NCI-H748 treated with DMSO at 0.1 percent for 48 hours (cell line): ENCODE measurements at regions not wholly inside any gene's neighbourhood (a gene's known extent, or its start where the extent isn't known, plus 50 kb on each side); places are given as distances from the start of the nearest gene placed in this dataset.

Experiments used
- DNase-seq: peaks from one replicate; lab custom pipeline; 2025; lab: John Stamatoyannopoulos, UW

DNA sequence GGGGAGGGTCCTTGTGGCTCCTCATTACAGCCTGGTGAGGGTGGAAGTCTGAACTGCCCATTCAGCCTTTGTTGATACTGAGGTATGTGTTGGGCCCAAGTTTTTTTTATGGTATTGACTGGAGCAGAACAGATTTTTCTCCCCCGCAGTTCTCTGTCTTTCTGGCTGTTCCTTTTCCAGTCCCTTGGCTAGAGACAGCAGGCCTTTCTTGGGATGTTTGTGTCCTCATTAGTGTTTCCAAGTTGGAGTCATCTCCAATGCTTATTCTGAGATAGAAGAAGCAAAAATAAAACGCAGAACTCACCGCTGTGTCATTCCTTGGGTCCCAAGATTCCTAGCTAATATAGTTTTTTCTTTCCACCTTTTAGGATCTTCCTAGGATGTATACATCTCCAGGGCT lies 193.3 kb downstream of the RAMP3 start:
- no peak for DNase-seq

DNA sequence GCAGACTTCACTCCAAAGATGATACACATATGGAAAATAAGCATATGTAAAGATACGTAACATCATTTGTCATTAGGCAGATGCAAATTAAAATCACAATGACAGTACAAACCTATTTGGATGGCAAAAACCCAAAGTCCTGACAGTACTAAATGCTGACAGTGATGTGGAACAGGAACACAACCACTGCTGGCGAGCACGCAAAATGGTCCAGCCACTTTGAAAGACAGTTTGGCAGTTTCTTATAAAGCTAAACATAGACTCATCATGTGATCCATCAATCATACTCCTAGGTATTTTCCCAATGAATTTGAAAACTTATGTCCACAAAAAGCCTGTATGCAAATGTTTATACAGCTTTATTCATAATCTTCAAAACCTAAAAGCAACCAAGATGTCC lies 200.7 kb downstream of the RAMP3 start:
- no peak for DNase-seq

DNA sequence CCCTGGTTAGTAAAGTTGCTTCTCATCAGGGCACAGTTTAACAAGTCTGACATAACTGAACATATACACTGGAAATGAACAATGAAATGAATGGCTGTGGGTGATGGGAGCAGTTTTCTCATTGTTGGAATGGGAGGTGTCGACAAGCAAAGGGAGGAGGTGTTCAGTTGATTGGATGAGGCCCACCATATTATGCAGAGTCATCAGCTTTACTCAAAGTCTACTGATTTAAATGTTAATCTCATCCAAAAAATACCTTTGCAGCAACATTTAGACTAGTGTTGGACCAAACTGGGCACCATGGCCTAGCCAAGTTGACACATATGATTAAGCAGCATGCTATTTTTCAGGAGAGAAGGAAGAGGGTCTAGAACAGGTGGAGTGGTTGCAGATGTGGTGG lies 201.7 kb downstream of the RAMP3 start:
- no peak for DNase-seq

DNA sequence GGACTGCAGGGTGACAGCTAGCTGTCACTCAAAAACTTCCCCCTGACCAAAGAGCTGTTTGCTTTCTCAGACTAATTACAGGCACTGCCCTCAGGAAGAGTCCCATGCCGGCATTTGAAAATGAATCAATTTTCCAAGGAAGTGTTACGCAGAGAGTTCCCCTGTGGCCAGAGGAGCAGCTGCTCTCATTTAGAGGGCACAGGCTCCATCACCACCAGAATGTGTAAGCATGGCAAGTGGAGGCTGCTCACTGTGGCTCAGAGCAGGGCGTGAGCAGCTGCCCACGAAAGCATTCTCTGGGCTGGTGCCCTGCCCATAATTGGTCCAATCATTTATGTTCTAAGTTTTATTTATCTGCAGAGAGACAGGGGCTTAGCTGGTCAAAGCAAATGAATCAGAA lies 202.2 kb downstream of the RAMP3 start:
- no peak for DNase-seq

DNA sequence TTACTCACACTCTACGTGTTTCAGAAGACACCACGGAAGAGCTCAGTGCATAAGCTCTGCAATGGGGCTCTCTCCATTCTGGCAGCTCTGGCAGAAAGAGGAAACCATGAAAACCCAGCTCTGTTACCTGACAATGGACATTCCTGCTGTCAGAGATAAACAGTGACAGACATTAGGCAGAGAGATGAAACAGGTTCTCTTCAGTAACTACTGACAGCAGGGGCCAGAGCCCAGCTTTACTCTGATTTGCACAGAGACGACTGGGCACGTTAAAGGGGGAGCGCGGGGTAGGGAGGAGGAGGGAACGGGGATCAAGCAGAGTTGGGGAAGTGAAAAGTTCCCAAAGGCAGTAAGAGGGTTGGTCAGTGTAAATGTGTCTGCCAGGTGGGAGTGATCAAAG lies 206.1 kb downstream of the RAMP3 start:
- no peak for DNase-seq

DNA sequence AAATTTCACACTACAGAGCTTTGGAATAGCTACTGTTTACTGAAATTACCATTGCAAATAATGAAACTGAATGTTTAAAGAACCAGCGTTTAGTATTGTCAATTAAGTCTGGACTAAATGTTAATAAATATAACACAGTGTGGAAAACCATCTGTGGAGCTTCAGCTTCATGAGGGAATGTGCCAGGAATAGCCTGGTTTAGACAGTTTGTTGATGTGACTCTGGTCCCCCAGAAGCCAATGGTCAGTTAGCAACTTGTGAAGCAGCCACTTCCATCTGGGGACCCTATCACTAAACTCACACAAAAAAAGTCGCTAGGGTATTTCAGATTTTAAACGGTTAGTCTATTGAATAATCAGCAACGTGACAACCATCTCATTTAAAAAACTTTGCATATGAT lies 207.8 kb downstream of the RAMP3 start:
- DNase-seq: no peak

DNA sequence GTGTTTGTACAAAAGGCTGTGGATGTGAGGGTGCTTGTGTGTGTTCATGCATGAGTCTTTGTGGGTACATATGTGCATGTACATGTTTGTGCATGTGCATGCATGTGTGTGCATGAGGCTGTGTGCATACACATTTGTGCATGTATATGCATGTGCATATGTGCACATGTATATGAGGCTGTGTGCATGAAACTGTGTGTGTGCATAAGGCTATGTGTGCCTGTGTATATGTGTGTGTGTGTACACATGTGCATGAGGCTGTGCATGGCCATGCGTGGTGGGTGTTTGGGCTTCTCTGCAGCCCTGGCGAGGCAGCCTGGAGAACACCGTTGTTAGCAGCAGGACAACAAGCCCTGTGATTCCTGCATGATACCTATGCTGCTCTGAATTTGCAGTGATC lies 207.7 kb upstream of the ADCY1 start:
- DNase-seq: no peak

DNA sequence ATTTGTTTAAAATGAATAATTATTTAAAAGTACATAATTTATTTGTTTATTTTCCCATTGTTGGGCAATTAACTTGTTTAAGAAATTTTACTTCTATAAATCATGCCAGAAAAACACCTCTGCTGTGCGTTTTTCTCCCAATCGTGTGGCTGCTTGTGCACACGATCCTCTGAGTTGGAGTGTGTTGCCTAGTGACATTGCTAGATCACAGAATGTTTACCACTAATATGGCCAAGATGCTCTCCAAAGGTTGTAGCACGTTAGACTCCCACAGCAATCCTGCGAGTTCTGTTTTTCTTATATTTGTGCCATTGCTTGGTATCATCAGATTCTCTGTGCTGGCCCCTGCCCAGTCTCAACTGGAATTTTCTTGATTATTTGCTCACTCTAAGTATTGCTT lies 207.1 kb upstream of the ADCY1 start:
- peak; percentile 21 for DNase-seq

DNA sequence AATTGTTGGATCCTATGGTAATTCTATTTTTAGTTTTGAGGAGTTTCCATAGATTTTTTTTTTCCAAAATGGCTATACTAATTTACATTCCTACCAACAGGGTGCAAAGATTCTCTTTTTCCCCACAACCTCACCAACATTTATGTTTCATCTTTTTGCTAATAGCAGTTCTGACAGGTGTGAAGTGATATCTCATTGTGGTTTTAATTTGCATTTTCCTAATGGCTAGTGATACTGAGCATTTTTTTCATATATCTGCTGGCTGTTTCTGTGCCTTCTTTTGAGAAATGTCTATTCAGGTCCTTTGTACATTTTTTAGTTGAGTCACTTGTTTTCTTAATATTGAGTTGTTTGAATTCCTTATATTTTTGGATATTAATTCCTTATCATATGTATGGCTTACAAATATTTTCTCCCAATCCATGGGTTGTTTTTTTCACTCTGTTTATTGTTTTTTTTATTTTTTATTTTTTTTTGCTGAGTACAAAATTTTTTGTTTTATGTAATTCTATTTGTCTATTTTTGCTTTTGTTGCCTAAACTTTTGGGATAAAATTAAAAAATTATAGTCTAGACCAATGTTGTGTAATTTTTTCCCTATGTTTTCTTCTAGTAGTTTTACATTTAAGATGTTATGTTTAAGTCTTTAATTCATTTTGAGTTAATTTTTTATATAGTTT lies 205.9 kb upstream of the ADCY1 start:
- no peak for DNase-seq

DNA sequence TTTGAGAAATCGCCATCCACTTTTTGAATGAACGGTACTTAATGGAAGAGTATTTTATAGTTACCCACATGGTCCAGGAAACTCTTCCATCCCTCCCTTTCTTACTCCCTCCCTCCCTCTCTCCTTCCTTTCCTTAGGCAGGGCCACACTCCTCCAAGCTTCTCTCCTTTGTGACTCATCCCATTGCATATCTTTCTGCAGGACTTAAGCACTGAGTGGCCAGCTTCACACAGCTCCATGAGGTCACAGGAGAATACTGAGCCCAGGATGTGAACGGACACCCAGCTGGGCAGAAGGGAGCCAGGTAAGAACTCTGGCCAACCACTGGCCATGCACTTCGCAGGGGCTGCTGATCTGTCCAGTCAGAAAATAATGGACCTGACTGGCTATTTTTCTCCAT lies 189.7 kb upstream of the ADCY1 start:
- no peak for DNase-seq

DNA sequence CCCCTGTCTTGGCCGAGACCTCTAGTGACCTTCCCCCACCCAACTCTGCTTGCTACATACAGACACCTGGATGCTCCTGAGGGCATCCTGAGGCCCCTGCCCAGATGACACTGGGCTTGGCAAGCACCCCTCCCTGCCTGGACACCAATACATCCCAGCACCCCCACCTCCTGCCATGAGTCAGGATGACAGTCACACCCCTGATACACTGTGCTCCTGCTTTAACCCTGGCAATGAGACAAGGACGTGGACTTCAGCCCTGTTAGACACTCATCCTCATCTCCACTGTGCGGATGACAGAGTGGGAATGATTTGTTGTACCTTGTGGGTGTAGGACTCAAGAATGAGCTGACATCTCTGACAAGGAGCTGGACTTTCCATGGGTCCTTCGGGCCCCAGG lies 186.3 kb upstream of the ADCY1 start:
- DNase-seq: no peak

DNA sequence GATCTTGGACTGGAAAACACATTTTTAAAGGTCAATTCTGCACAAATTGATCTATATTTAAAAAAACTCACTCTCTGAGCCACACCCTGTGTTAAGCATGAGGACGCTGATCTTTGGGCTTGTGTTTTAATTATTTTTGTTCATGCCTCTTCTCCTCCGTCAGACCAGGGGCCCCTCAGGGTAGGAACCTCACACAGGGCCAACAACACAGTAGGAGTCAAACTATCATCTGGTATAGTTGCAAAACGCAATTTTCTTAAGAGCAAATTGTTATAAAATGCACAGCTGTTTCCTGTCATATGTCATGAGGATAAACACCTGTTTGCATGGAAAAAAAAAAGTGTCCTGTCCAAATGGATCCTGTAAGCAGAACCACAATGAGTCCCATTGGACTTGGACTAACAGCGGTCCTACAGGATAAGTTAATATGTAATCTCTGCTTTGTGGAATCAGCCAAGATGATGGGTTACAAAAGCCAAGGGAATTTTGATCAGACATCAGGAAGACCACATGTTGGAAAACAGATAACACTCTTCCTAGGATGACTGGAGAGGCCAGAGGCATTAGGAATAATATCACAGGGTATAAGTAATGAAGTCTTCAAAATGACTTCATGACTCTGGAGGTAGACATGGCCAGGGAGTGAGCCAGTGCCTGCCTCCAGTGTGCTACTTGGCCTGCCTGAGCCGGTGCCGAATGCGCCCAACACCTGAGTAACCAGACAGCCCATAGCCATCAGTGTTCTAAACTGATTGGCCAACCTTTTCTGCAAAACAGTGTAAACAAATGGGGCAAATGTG lies 184.9 kb upstream of the ADCY1 start:
- no peak for DNase-seq

DNA sequence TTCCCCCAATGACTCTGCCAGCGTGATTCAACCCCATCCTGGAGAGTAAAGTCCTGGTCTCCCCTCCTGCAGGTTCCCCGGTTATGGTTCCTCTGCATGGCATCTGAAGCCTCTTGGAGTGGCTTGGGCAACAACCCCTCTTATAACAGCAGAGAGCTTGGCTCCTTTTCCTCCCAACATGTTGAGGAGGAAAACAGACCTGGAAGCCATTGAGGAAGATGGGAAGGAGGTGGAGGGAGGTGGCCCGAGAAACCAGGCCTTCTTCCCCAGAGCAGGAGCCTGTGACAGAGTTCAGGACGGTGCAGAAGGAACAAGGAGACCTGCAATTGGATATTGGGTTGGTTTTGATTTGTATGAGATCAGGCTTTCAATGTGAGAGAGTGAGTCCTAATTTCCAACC lies 184.0 kb upstream of the ADCY1 start:
- no peak for DNase-seq

DNA sequence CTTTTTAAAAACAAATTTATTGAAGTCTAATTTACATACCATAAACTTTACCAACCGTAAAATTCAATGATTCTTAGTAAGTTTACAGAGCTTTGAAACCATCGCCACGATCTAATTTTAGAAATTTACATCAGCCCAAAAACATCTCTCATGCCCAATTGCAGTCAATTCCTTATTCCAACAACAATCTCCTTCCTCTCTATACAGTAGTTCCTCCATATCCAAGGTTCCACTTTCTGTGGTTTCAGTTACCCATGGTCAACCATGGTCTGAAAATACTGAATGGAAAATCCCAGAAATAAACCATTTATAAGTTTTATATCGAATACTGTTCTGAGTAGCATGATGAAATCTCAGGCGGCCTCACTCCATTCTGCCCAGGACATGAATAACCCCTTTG lies 183.4 kb upstream of the ADCY1 start:
- no peak for DNase-seq

DNA sequence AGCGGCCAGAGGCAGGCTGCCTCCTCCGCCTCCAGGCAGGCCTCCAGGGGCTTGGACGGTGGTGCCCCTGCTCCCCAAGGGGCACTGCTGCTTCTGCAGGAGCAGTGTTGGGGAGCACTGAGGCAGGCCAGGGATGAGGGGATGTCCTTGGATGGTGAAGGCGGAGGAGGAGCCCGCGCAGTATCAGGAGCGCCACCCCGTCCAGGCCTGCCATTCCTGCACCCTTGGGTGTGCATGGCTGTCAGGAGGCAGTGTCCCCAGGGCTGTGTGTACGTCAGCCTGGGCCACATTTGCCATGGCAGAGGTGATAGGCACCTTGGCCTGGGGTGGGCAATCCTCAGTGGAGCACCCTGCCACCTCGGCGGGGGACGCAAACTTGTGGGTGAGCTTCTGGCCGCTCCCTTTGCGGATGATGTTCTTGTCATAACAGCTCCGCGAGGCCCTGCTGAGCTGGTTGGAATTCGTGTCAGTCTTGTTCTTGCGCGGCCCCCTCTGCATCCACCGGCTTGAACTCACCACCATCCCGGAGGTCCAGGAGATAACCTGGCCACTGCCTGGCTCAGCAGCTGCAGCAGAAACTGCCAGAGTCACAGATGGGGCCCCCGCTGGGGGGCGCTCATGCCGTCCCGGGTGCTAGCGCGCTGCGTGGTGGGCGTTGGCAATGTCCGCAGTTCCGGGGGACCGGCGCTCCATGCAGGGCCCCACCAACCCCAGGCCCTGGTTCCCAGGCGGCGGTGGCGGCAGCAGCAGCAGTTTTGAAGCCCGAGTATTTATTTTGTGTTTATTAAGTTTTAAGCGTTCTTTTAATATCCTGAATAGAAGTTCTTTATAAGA lies 182.3 kb upstream of the ADCY1 start:
- DNase-seq: no peak

DNA sequence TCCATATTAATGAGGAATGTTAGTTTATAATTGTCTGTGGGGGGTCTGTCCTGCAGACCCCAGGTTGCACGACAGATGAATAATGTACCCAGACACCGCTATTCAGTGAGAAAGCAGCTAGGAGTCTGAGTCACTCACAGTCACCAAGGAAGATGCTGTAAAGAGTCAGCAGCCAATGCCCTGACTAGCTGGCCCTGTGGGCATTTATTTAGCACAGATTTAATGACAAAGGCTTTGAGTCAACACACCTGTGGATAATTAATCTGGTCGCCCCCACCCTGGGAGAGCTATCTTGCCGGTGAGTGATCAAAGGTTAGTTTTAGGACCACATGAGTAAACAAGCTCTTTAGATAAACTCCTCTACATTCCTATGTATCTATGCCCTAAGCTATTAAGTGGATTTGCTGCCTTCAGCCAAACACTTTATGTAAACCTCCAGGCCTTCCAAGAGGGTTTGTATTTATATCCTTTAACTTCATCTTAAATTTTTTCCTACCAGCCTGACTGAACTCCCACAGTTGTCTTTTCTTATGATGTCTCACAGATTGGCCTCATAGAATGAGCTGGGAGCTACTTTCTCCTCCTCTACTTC lies 180.0 kb upstream of the ADCY1 start:
- DNase-seq: no peak

DNA sequence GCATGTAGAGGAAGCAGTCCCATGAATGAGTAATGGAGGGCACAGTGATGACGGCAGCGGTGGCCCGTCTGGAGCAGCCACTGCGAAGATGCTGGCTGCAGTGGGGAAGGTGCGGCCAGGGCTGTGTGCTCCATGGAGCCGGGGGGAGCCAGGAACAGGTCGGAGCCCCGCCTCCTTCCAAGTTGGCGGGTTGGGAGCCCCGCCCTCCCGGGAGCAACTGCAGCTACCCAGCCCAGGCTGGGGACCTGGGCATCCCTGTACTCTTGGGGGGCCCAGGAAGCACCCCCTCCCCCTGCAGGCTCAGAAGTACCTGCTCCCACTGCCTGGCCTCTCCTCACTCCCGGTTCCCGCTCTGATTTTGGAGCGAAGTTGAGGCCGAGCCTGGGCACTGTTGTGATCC lies 175.1 kb upstream of the ADCY1 start:
- DNase-seq: no peak

DNA sequence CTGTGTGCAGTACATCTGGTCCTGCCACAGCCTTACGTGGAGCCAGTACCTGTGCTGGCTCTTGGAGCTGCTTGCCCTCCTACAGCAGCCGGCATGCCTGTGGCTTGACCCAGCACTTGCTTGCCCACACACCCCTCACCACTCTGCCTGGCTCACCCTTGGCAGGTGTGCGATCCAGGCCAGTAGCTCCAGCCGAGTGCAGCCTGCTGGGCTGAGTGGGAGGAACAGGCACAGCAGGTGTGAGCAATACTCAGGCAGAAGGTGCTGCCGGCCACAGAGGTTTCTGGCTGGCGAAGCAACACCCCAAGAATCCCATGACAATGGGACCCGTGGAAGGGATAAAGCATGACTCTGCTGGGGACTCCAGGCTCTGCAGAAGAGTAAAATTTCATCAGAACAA lies 173.5 kb upstream of the ADCY1 start:
- DNase-seq: no peak

DNA sequence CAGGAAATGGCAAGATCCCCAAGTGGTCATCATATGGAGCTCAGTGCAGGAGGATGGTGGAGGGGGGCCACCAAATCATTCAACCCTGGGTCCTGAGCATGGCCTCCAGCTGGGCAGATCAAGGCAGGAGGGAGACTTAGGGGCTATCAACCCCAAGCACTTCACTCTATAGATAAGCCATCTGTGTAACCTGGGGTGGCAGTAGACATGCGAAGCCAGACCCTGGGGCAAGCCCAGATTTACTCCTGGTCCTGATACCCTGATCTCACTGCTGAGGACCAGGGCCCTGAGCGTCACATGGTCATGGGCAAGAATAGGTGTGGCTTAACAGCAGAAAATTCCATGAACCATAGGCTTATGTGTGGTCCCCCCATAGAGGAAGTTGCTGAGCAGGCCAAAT lies 173.0 kb upstream of the ADCY1 start:
- no peak for DNase-seq

DNA sequence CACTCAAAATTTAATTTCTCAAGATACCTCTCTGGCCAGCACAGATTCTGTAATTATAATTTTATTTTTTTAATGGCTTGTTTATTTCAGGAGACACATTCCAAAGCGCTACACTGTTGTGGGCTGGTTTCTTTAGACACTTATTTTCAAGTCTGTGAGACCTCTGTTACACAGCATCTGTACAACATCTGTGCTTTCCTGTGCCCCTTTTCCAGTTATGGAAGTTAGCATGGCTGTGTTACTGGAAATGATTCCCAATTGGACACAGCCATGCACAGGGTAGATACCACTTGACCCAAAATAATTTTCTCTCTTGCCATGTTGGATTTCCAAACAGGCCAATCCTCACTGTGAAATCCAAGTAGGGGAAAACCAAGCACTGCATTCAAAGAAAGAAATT lies 172.3 kb upstream of the ADCY1 start:
- no peak for DNase-seq

DNA sequence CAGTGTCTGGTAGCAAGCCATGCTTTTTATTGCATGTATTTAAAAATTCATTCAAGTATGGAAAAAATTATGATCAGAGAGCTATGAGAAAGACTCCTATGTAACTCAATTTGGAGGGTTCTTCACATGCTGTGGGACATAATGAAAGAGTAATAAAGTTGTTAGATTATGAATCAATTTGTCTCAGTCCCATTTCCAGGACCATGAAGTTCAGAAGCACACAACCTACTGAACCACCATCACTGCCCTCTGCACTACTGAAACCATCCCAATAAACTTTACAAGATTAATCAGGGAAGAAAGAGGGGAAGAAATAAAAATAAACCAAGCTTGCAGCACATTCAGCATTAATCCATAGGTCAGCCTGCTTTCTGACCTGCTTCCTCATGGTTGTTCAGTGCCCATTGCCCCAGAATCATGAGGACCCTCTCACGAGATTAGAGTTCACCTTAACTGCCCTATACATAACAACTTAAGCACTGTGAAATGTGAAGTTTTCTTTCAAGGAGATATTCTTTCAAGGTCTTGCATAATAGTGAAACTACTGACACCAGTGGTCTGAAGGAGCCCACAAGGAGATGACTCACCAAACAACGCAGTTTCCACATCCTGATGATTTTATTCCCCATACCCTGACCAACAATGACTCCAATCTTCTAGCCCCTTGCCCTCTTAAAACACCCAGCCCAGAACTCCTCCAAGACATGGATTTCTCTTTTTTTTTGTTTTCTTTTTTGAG lies 171.5 kb upstream of the ADCY1 start:
- DNase-seq: no peak

DNA sequence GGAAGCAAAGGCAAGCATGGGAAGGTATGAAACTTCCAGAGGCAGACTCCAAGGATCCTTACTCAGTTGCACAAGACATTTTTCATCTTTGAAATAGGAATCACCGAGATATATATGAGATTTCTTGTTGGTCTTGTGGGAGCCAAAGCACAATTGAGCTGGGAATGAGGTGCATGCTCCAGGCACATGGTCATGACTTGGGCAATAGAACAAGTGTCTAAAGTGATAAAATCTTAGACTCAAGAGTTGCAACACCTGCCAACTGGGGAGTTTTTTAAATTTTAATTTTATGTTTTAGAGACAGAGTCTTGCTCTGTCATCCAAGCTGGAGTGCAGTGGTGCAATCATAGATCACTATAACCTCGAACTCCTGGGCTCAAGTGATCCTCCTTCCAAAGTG lies 169.5 kb upstream of the ADCY1 start:
- no peak for DNase-seq
